WTC11 (cell line): ENCODE measurements at regions not wholly inside any gene's neighbourhood (a gene's known extent, or its start where the extent isn't known, plus 50 kb on each side); places are given as distances from the start of the nearest gene placed in this dataset.

ENCODE experiments used
- ATAC-seq: fragments of 200-7000 bp; cut with Tn5 transposase; 2 replicates; pipeline ENCODE4 v1.10.0; 2021; ENCODE audit warnings: mild to moderate bottlenecking, moderate library complexity
- CTCF ChIA-PET: fragments of 300-600 bp; sonication (Branson Sonifier 250); formaldehyde crosslinking; loops from one replicate; lab custom pipeline; 2021; ENCODE audit warnings: antibody characterized with exemption; lab: Charles Lee
- POLR2A ChIA-PET: fragments of 350-600 bp; sonication (Branson Sonifier 250); formaldehyde crosslinking; loops from one replicate; lab custom pipeline; 2021; ENCODE audit warnings: antibody characterized with exemption; lab: Charles Lee
- DNase-seq: peaks from one replicate; pipeline ENCODE4 v3.0.0; 2021; ENCODE audit warnings: low spot score
- H3K27ac Mint-ChIP-seq: 2 replicates; pipeline ENCODE4 v1.8.0; 2021; ENCODE audit warnings: mixed read lengths
- H3K27me3 Mint-ChIP-seq: 2 replicates; pipeline ENCODE4 v1.8.0; 2021; ENCODE audit warnings: low read depth, mild to moderate bottlenecking, moderate library complexity, mixed read lengths
- H3K36me3 Mint-ChIP-seq: 2 replicates; pipeline ENCODE4 v1.8.0; 2021; ENCODE audit warnings: mixed read lengths
- H3K4me1 Mint-ChIP-seq: 2 replicates; pipeline ENCODE4 v1.8.0; 2022; ENCODE audit warnings: mixed read lengths
- H3K4me3 Mint-ChIP-seq: 2 replicates; pipeline ENCODE4 v1.8.0; 2021; ENCODE audit warnings: mild to moderate bottlenecking, moderate library complexity, mixed read lengths
- H3K9me3 Mint-ChIP-seq: 2 replicates; pipeline ENCODE4 v1.8.0; 2021; ENCODE audit warnings: mixed read lengths
- AR ChIP-seq: fragments of 250-450 bp; sonication (Bioruptor Pico); IDR thresholded peaks from 2 replicates; pipeline ENCODE4 v1.9.0; 2021; ENCODE audit warnings: mild to moderate bottlenecking
- ARID4B ChIP-seq: sonication (generic); formaldehyde crosslinking; IDR thresholded peaks from 2 replicates; pipeline ENCODE4 v1.8.0; 2023; ENCODE audit warnings: missing genetic modification reagents, mild to moderate bottlenecking, borderline replicate concordance
- ATF3 ChIP-seq: sonication (generic); formaldehyde crosslinking; conservative IDR thresholded peaks from 2 replicates; pipeline ENCODE4 v1.8.1; 2022; ENCODE audit warnings: mild to moderate bottlenecking, missing genetic modification reagents
- CBFB ChIP-seq: sonication (generic); formaldehyde crosslinking; IDR thresholded peaks from 2 replicates; pipeline ENCODE4 v1.8.1; 2022; ENCODE audit warnings: mild to moderate bottlenecking, low read depth, missing genetic modification reagents
- FOXJ3 ChIP-seq: sonication (generic); formaldehyde crosslinking; IDR thresholded peaks from 2 replicates; pipeline ENCODE4 v1.9.0; 2021; ENCODE audit warnings: missing genetic modification reagents, mild to moderate bottlenecking, borderline replicate concordance
- GTF2I ChIP-seq: fragments of 250-450 bp; sonication (Bioruptor Pico); conservative IDR thresholded peaks from 2 replicates; pipeline ENCODE4 v1.4.0; 2021; ENCODE audit warnings: mild to moderate bottlenecking
- MLX ChIP-seq: sonication (generic); formaldehyde crosslinking; IDR thresholded peaks from 2 replicates; pipeline ENCODE4 v1.8.1; 2023; ENCODE audit warnings: mild to moderate bottlenecking, missing genetic modification reagents, moderate library complexity
- MXD4 ChIP-seq: fragments of 250-450 bp; sonication (Bioruptor Pico); IDR thresholded peaks from 2 replicates; pipeline ENCODE4 v1.8.0; 2021; ENCODE audit warnings: mild to moderate bottlenecking, moderate library complexity, borderline replicate concordance
- MYBL2 ChIP-seq: sonication (generic); formaldehyde crosslinking; IDR thresholded peaks from 2 replicates; pipeline ENCODE4 v1.8.1; 2023; ENCODE audit warnings: mild to moderate bottlenecking, moderate library complexity, missing genetic modification reagents
- NR1H2 ChIP-seq: sonication (generic); formaldehyde crosslinking; IDR thresholded peaks from 2 replicates; pipeline ENCODE4 v1.9.0; 2021; ENCODE audit warnings: mild to moderate bottlenecking, moderate library complexity, missing genetic modification reagents
- PRDM15 ChIP-seq: sonication (generic); formaldehyde crosslinking; IDR thresholded peaks from 2 replicates; pipeline ENCODE4 v1.8.0; 2022; ENCODE audit warnings: missing genetic modification reagents
- RELA ChIP-seq: sonication (generic); formaldehyde crosslinking; IDR thresholded peaks from 2 replicates; pipeline ENCODE4 v1.8.1; 2022; ENCODE audit warnings: missing genetic modification reagents, mild to moderate bottlenecking, borderline replicate concordance
- RORB ChIP-seq: fragments of 250-450 bp; sonication (Bioruptor Pico); IDR thresholded peaks from 2 replicates; pipeline ENCODE4 v1.9.0; 2021; ENCODE audit warnings: mild to moderate bottlenecking
- SMAD4 ChIP-seq: sonication (generic); formaldehyde crosslinking; IDR thresholded peaks from 2 replicates; pipeline ENCODE4 v1.8.0; 2022; ENCODE audit warnings: mild to moderate bottlenecking, missing genetic modification reagents
- STAT6 ChIP-seq: sonication (generic); formaldehyde crosslinking; conservative IDR thresholded peaks from 2 replicates; pipeline ENCODE4 v1.8.1; 2023; ENCODE audit warnings: mild to moderate bottlenecking, low read depth, missing genetic modification reagents, moderate library complexity
- TEAD1 ChIP-seq: sonication (generic); formaldehyde crosslinking; IDR thresholded peaks from 2 replicates; pipeline ENCODE4 v1.8.0; 2022; ENCODE audit warnings: mild to moderate bottlenecking, missing genetic modification reagents
- ZSCAN18 ChIP-seq: fragments of 250-450 bp; sonication (Bioruptor Pico); IDR thresholded peaks from 2 replicates; pipeline ENCODE4 v2.1.2; 2022; ENCODE audit warnings: mild to moderate bottlenecking, moderate library complexity

- H3K36me3 Mint-ChIP-seq, result no peaks in the 10 kb centered on the region
- no peaks in the 10 kb centered on the region for H3K9me3 Mint-ChIP-seq
- H3K27me3 Mint-ChIP-seq, result no peaks in the 10 kb centered on the region
- TF ChIP-seq RORB (CRISPR knock-in tag) (no peak), TEAD1 (CRISPR knock-in tag) (no peak), PRDM15 (CRISPR knock-in tag) (no peak), SMAD4 (CRISPR knock-in tag) (no peak), NR1H2 (CRISPR knock-in tag) (no peak), MYBL2 (no peak), RELA (CRISPR knock-in tag) (no peak), AR (CRISPR knock-in tag) (no peak), ATF3 (CRISPR knock-in tag) (no peak), ZSCAN18 (CRISPR knock-in tag) (no peak), FOXJ3 (no peak)
- DNase-seq (no peak), ATAC-seq (no peak)
- ChIA-PET CTCF (no interaction called here), POLR2A (no interaction called here)
- no peak overlapping the region for H3K4me3 Mint-ChIP-seq
- no peak overlapping the region for H3K27ac Mint-ChIP-seq
- peaks cover 7% of the 10 kb centered on the region for H3K4me1 Mint-ChIP-seq
Measured at GRCh38 chr4:81678801-81679200, 207.1 kb upstream of the RASGEF1B start.

GRCh38 chr4:81676537-81676936 lies 204.8 kb upstream of the RASGEF1B start:
- POLR2A ChIA-PET, result no interaction called here
- Mint-ChIP-seq H3K4me1 (no peaks in the 10 kb centered on the region), H3K9me3 (no peaks in the 10 kb centered on the region), H3K27ac (no peak overlapping the region), H3K4me3 (no peak overlapping the region), H3K36me3 (no peaks in the 10 kb centered on the region), H3K27me3 (no peaks in the 10 kb centered on the region)
- ATAC-seq (no peak), DNase-seq (no peak)
- CTCF ChIA-PET, result interaction anchor here (1.4 kb wide), 1 partner anchor 206 kb away, joined by 4 read pairs; no protein-coding TSS in a partner anchor
- TF ChIP-seq GTF2I (CRISPR knock-in tag), result no peak
- TF ChIP-seq MXD4 (CRISPR knock-in tag), result no peak
- no peak for TF ChIP-seq MLX
- TF ChIP-seq STAT6 (CRISPR knock-in tag), result no peak
- no peak for TF ChIP-seq ZSCAN18 (CRISPR knock-in tag)
- TF ChIP-seq ARID4B, result no peak
- TF ChIP-seq ATF3 (CRISPR knock-in tag), result no peak
- TF ChIP-seq CBFB (CRISPR knock-in tag), result no peak
